GM23338 (cell line): ENCODE measurements at regions not wholly inside any gene's neighbourhood (a gene's known extent, or its start where the extent isn't known, plus 50 kb on each side); places are given as distances from the start of the nearest gene placed in this dataset.

Experiments used
- ATAC-seq: fragments of 200-7000 bp; cut with Tn5 transposase; 3 replicates; pipeline ENCODE4 v1.9.1; 2020
- DNase-seq: peaks from one replicate; pipeline ENCODE4 v3.0.0-alpha.2; 2015; ENCODE audit warnings: low spot score
- H2AFZ ChIP-seq: fragments of 200-600 bp; sonication (generic); 2 replicates; pipeline ENCODE4 v1.8.0; 2016; ENCODE audit warnings: antibody characterized with exemption, mild to moderate bottlenecking, moderate library complexity
- H3F3A ChIP-seq: fragments of 200-600 bp; sonication (generic); replicated peaks from 2 replicates; pipeline ENCODE4 v1.8.0; 2017; ENCODE audit warnings: antibody characterized with exemption, mixed run types, low read depth
- H3K27ac ChIP-seq: fragments of 200-600 bp; sonication (generic); 2 replicates; pipeline ENCODE4 v1.6.1; 2016; ENCODE audit warnings: low read depth
- H3K27me3 ChIP-seq: fragments of 200-600 bp; sonication (generic); 2 replicates; pipeline ENCODE4 v1.8.0; 2016; ENCODE audit warnings: mild to moderate bottlenecking, mixed run types, moderate library complexity; ENCODE audit not compliant: insufficient read depth
- H3K36me3 ChIP-seq: fragments of 200-600 bp; sonication (generic); 2 replicates; pipeline ENCODE4 v1.8.0; 2016; ENCODE audit warnings: mild to moderate bottlenecking; ENCODE audit not compliant: insufficient read depth
- H3K4me1 ChIP-seq: fragments of 200-600 bp; sonication (generic); 2 replicates; pipeline ENCODE4 v1.8.0; 2016; ENCODE audit warnings: mild to moderate bottlenecking, moderate library complexity; ENCODE audit not compliant: insufficient read depth
- H3K4me2 ChIP-seq: fragments of 200-600 bp; sonication (generic); 2 replicates; pipeline ENCODE4 v1.7.1; 2017; ENCODE audit warnings: mixed run types
- H3K4me3 ChIP-seq: fragments of 200-600 bp; sonication (generic); 2 replicates; pipeline ENCODE4 v1.6.1; 2016; ENCODE audit warnings: mixed run types
- H3K79me2 ChIP-seq: fragments of 200-600 bp; sonication (generic); replicated peaks from 2 replicates; pipeline ENCODE4 v1.8.0; 2017; ENCODE audit warnings: mild to moderate bottlenecking; ENCODE audit not compliant: insufficient read depth
- H3K9me2 ChIP-seq: fragments of 200-600 bp; sonication (generic); 2 replicates; pipeline ENCODE4 v1.8.0; 2017; ENCODE audit not compliant: insufficient read depth
- H4K20me1 ChIP-seq: fragments of 200-600 bp; sonication (generic); replicated peaks from 2 replicates; pipeline ENCODE4 v1.8.0; 2017; ENCODE audit warnings: mild to moderate bottlenecking; ENCODE audit not compliant: insufficient read depth
- H3K27ac Mint-ChIP-seq: 2 replicates; pipeline ENCODE4 v1.8.0; 2020; ENCODE audit warnings: inconsistent platforms, mild to moderate bottlenecking, moderate library complexity, mixed read lengths
- H3K27me3 Mint-ChIP-seq: 3 replicates; pipeline ENCODE4 v1.8.0; 2022; ENCODE audit warnings: low read depth, mild to moderate bottlenecking, moderate library complexity, mixed read lengths, inconsistent platforms; ENCODE audit not compliant: insufficient read depth, poor library complexity
- H3K36me3 Mint-ChIP-seq: 3 replicates; pipeline ENCODE4 v1.8.0; 2021; ENCODE audit warnings: low read depth, mild to moderate bottlenecking, inconsistent platforms, moderate library complexity, mixed read lengths
- H3K4me1 Mint-ChIP-seq: 3 replicates; pipeline ENCODE4 v1.8.0; 2020; ENCODE audit warnings: mild to moderate bottlenecking, inconsistent platforms, mixed read lengths
- H3K4me3 Mint-ChIP-seq: 3 replicates; pipeline ENCODE4 v1.8.0; 2021; ENCODE audit warnings: moderate library complexity, mild to moderate bottlenecking, inconsistent platforms, mixed read lengths
- H3K9me3 Mint-ChIP-seq: 3 replicates; pipeline ENCODE4 v1.8.0; 2020; ENCODE audit warnings: moderate library complexity, mild to moderate bottlenecking, inconsistent platforms, mixed read lengths
- CREB1 ChIP-seq: fragments of 250-450 bp; sonication (Bioruptor Pico); IDR thresholded peaks from 2 replicates; pipeline ENCODE4 v1.5.0; 2020; ENCODE audit warnings: low read depth, mild to moderate bottlenecking, moderate library complexity
- CTCF ChIP-seq, 2 experiments: fragments of 200-600 bp in 1 of 2; sonication (generic) in 1 of 2; conservative IDR thresholded peaks; 2 replicates each; pipeline versions ENCODE4 v1.5.1 to v1.6.1; 2016 to 2017; ENCODE audit warnings: antibody characterized with exemption in 2 of 2, low read depth in 2 of 2, mild to moderate bottlenecking in 2 of 2, moderate library complexity in 1 of 2
- EZH2 ChIP-seq: fragments of 200-600 bp; sonication (generic); IDR thresholded peaks from one replicate; pipeline ENCODE4 v1.8.0; 2017; ENCODE audit warnings: antibody characterized with exemption, mild to moderate bottlenecking, low read depth; ENCODE audit not compliant: unreplicated experiment
- EZH2phosphoT487 ChIP-seq: fragments of 200-600 bp; sonication (generic); IDR thresholded peaks from one replicate; pipeline ENCODE4 v1.8.1; 2018; ENCODE audit warnings: antibody characterized with exemption; ENCODE audit not compliant: unreplicated experiment
- JUNB ChIP-seq: IDR thresholded peaks from one replicate; pipeline ENCODE4 v1.6.1; 2016; ENCODE audit warnings: antibody characterized with exemption; ENCODE audit not compliant: unreplicated experiment
- NANOG ChIP-seq: IDR thresholded peaks from 2 replicates; pipeline ENCODE4 v1.6.1; 2016; ENCODE audit warnings: antibody characterized with exemption, borderline replicate concordance
- POLR2AphosphoS5 ChIP-seq: IDR thresholded peaks from 2 replicates; pipeline ENCODE4 v1.6.1; 2016; ENCODE audit warnings: antibody characterized with exemption, low read depth
- STAT1 ChIP-seq: IDR thresholded peaks from one replicate; pipeline ENCODE4 v1.6.1; 2016; ENCODE audit warnings: antibody characterized with exemption; ENCODE audit not compliant: unreplicated experiment
- ZNF114 ChIP-seq: fragments of 250-450 bp; sonication (Bioruptor Pico); IDR thresholded peaks from 2 replicates; pipeline ENCODE4 v1.5.0; 2020; ENCODE audit warnings: mild to moderate bottlenecking, moderate library complexity
- ZNF331 ChIP-seq: fragments of 250-450 bp; sonication (Bioruptor Pico); IDR thresholded peaks from 2 replicates; pipeline ENCODE4 v1.5.0; 2020; ENCODE audit warnings: low read depth, mild to moderate bottlenecking, moderate library complexity
- TF ChIP-seq, protein P1 (sequence below): IDR thresholded peaks from one replicate; pipeline ENCODE4 v1.6.1; 2018; ENCODE audit warnings: antibody characterized with exemption; ENCODE audit not compliant: unreplicated experiment
- TF ChIP-seq, protein P2 (sequence below): fragments of 250-450 bp; sonication (Bioruptor Pico); IDR thresholded peaks from 2 replicates; pipeline ENCODE4 v1.5.0; 2020; ENCODE audit warnings: mild to moderate bottlenecking, moderate library complexity
- TF ChIP-seq, protein P3 (sequence below): IDR thresholded peaks from 2 replicates; pipeline ENCODE4 v1.6.1; 2016; ENCODE audit warnings: antibody characterized with exemption

DNA sequence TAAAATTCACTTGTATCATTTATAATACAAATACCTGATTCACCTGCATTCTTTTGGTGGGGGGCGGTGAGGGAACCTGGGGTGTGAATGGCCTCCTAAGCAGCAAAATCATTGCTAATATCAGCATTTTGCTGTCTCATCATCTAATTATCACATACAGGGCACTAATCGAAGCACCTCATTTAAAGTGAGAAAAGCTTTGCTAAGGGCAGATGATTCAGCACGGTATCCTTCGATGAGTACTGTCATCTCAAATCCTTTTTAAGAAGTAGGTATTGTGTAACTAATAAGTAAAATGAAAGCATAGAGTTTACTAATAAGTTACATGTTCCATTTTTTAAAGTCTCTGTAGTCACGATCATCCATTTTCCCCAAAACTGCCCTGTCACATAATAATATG lies 278.1 kb upstream of the SOX5 start:
- Histone ChIP-seq H2AFZ (no peak overlapping the region), H4K20me1 (no peaks in the 10 kb centered on the region), H3K4me3 (no peak overlapping the region), H3K9me2 (no peaks in the 10 kb centered on the region), H3K4me1 (peaks cover 24% of the 10 kb centered on the region), H3F3A (no peaks in the 10 kb centered on the region), H3K4me2 (no peak overlapping the region), H3K27ac (no peak overlapping the region), H3K27me3 (no peaks in the 10 kb centered on the region), H3K36me3 (no peaks in the 10 kb centered on the region), H3K79me2 (no peaks in the 10 kb centered on the region)
- Mint-ChIP-seq H3K27ac (0 out of 2 replicates have a peak overlapping the region, but pooled peaks have one; percentile 17), H3K27me3 (peaks cover 2% of the 10 kb centered on the region), H3K9me3 (no peaks in the 10 kb centered on the region), H3K4me3 (no peak overlapping the region), H3K36me3 (no peaks in the 10 kb centered on the region), H3K4me1 (peaks cover 48% of the 10 kb centered on the region)
- ATAC-seq, result no peak
- no peak for DNase-seq
- TF ChIP-seq EZH2phosphoT487 (no peak), JUNB (no peak), NANOG (no peak), STAT1 (no peak), CTCF (conservative IDR thresholded peaks at IDR 0.05; ENCODE audit: low read depth in 2 of 2) (no peak), CREB1 (CRISPR knock-in tag) (no peak), ZNF331 (CRISPR knock-in tag) (no peak), ZNF114 (CRISPR knock-in tag) (no peak), EZH2 (no peak), POLR2AphosphoS5 (no peak)
- TF ChIP-seq, protein P1, sequence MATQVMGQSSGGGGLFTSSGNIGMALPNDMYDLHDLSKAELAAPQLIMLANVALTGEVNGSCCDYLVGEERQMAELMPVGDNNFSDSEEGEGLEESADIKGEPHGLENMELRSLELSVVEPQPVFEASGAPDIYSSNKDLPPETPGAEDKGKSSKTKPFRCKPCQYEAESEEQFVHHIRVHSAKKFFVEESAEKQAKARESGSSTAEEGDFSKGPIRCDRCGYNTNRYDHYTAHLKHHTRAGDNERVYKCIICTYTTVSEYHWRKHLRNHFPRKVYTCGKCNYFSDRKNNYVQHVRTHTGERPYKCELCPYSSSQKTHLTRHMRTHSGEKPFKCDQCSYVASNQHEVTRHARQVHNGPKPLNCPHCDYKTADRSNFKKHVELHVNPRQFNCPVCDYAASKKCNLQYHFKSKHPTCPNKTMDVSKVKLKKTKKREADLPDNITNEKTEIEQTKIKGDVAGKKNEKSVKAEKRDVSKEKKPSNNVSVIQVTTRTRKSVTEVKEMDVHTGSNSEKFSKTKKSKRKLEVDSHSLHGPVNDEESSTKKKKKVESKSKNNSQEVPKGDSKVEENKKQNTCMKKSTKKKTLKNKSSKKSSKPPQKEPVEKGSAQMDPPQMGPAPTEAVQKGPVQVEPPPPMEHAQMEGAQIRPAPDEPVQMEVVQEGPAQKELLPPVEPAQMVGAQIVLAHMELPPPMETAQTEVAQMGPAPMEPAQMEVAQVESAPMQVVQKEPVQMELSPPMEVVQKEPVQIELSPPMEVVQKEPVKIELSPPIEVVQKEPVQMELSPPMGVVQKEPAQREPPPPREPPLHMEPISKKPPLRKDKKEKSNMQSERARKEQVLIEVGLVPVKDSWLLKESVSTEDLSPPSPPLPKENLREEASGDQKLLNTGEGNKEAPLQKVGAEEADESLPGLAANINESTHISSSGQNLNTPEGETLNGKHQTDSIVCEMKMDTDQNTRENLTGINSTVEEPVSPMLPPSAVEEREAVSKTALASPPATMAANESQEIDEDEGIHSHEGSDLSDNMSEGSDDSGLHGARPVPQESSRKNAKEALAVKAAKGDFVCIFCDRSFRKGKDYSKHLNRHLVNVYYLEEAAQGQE, result no peak
- TF ChIP-seq, protein P2, sequence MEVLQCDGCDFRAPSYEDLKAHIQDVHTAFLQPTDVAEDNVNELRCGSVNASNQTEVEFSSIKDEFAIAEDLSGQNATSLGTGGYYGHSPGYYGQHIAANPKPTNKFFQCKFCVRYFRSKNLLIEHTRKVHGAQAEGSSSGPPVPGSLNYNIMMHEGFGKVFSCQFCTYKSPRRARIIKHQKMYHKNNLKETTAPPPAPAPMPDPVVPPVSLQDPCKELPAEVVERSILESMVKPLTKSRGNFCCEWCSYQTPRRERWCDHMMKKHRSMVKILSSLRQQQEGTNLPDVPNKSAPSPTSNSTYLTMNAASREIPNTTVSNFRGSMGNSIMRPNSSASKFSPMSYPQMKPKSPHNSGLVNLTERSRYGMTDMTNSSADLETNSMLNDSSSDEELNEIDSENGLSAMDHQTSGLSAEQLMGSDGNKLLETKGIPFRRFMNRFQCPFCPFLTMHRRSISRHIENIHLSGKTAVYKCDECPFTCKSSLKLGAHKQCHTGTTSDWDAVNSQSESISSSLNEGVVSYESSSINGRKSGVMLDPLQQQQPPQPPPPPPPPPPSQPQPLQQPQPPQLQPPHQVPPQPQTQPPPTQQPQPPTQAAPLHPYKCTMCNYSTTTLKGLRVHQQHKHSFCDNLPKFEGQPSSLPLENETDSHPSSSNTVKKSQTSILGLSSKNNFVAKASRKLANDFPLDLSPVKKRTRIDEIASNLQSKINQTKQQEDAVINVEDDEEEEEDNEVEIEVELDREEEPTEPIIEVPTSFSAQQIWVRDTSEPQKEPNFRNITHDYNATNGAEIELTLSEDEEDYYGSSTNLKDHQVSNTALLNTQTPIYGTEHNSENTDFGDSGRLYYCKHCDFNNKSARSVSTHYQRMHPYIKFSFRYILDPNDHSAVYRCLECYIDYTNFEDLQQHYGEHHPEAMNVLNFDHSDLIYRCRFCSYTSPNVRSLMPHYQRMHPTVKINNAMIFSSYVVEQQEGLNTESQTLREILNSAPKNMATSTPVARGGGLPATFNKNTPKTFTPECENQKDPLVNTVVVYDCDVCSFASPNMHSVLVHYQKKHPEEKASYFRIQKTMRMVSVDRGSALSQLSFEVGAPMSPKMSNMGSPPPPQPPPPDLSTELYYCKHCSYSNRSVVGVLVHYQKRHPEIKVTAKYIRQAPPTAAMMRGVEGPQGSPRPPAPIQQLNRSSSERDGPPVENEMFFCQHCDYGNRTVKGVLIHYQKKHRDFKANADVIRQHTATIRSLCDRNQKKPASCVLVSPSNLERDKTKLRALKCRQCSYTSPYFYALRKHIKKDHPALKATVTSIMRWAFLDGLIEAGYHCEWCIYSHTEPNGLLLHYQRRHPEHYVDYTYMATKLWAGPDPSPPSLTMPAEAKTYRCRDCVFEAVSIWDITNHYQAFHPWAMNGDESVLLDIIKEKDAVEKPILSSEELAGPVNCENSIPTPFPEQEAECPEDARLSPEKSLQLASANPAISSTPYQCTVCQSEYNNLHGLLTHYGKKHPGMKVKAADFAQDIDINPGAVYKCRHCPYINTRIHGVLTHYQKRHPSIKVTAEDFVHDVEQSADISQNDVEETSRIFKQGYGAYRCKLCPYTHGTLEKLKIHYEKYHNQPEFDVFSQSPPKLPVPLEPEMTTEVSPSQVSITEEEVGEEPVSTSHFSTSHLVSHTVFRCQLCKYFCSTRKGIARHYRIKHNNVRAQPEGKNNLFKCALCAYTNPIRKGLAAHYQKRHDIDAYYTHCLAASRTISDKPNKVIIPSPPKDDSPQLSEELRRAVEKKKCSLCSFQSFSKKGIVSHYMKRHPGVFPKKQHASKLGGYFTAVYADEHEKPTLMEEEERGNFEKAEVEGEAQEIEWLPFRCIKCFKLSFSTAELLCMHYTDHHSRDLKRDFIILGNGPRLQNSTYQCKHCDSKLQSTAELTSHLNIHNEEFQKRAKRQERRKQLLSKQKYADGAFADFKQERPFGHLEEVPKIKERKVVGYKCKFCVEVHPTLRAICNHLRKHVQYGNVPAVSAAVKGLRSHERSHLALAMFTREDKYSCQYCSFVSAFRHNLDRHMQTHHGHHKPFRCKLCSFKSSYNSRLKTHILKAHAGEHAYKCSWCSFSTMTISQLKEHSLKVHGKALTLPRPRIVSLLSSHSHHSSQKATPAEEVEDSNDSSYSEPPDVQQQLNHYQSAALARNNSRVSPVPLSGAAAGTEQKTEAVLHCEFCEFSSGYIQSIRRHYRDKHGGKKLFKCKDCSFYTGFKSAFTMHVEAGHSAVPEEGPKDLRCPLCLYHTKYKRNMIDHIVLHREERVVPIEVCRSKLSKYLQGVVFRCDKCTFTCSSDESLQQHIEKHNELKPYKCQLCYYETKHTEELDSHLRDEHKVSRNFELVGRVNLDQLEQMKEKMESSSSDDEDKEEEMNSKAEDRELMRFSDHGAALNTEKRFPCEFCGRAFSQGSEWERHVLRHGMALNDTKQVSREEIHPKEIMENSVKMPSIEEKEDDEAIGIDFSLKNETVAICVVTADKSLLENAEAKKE, result no peak
- TF ChIP-seq, protein P3, sequence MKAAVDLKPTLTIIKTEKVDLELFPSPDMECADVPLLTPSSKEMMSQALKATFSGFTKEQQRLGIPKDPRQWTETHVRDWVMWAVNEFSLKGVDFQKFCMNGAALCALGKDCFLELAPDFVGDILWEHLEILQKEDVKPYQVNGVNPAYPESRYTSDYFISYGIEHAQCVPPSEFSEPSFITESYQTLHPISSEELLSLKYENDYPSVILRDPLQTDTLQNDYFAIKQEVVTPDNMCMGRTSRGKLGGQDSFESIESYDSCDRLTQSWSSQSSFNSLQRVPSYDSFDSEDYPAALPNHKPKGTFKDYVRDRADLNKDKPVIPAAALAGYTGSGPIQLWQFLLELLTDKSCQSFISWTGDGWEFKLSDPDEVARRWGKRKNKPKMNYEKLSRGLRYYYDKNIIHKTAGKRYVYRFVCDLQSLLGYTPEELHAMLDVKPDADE, result no peak
